ENCODE measurements at regions not wholly inside any gene's neighbourhood (a gene's known extent, or its start where the extent isn't known, plus 50 kb on each side); places are given as distances from the start of the nearest gene placed in this dataset.
"Not testable (repeated sequence)": the region's sequence is repeated elsewhere in the genome, so short reads cannot be mapped to it uniquely, and the experiment has no call there.

GRCh38 chr4:75168548-75168947, 235.6 kb downstream of the PARM1 start:
- Histone ChIP-seq H3K4me1 (ENCODE audit: insufficient read depth, low read length, severe bottlenecking) (no peaks in the 10 kb centered on the region), H3K27me3 (ENCODE audit: insufficient read depth, low read length) (no peaks in the 10 kb centered on the region), H3K4me2 (ENCODE audit: low read length) (no peak overlapping the region), H4K20me1 (ENCODE audit: insufficient read depth, low read length) (no peaks in the 10 kb centered on the region), H3K36me3 (ENCODE audit: insufficient read depth, low read length) (no peaks in the 10 kb centered on the region), H3F3A (ENCODE audit: insufficient read depth, low read length) (no peaks in the 10 kb centered on the region), H2AFZ (ENCODE audit: low read length) (no peak overlapping the region), H3K79me2 (ENCODE audit: insufficient read depth, low read length) (no peaks in the 10 kb centered on the region), H3K9me2 (ENCODE audit: low read depth, low read length) (no peaks in the 10 kb centered on the region), H3K27ac (ENCODE audit: low read depth, low read length, poor library complexity, severe bottlenecking) (no peak overlapping the region), H3K4me3 (ENCODE audit: low read depth, low read length, poor library complexity, severe bottlenecking) (no peak overlapping the region), H3K9ac (ENCODE audit: low read length) (no peak overlapping the region), H3K9me3 (ENCODE audit: low read length) (no peaks in the 10 kb centered on the region)
- no peak for TF ChIP-seq EZH2 (IDR thresholded peaks at IDR 0.05; ENCODE audit: borderline replicate concordance, low read length)
- TF ChIP-seq, protein P1, sequence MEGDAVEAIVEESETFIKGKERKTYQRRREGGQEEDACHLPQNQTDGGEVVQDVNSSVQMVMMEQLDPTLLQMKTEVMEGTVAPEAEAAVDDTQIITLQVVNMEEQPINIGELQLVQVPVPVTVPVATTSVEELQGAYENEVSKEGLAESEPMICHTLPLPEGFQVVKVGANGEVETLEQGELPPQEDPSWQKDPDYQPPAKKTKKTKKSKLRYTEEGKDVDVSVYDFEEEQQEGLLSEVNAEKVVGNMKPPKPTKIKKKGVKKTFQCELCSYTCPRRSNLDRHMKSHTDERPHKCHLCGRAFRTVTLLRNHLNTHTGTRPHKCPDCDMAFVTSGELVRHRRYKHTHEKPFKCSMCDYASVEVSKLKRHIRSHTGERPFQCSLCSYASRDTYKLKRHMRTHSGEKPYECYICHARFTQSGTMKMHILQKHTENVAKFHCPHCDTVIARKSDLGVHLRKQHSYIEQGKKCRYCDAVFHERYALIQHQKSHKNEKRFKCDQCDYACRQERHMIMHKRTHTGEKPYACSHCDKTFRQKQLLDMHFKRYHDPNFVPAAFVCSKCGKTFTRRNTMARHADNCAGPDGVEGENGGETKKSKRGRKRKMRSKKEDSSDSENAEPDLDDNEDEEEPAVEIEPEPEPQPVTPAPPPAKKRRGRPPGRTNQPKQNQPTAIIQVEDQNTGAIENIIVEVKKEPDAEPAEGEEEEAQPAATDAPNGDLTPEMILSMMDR (IDR thresholded peaks at IDR 0.05; ENCODE audit: low read length): no peak

DNA sequence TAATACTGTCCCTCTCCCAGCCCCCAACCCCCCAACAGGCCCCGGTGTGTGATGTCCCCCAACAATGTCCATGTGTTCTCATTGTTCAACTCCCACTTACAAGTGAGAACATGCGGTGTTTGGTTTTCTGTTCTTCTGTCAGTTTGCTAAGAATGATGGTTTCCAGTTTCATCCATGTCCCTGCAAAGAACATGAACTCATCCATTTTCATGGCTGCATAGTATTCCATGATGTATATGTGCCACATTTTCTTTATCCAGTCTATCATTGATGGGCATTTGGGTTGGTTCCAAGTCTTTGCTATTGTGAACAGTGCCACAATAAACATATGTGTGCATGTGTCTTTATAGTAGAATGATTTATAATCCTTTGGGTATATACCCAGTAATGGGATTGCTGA, 232.2 kb downstream of the PARM1 start:
- H3K79me2 ChIP-seq (ENCODE audit: insufficient read depth, low read length); H2AFZ ChIP-seq (ENCODE audit: low read length); H3F3A ChIP-seq (ENCODE audit: insufficient read depth, low read length); H3K4me3 ChIP-seq (ENCODE audit: low read depth, low read length, poor library complexity, severe bottlenecking); H3K9ac ChIP-seq (ENCODE audit: low read length); H4K20me1 ChIP-seq (ENCODE audit: insufficient read depth, low read length); H3K9me2 ChIP-seq (ENCODE audit: low read depth, low read length); H3K36me3 ChIP-seq (ENCODE audit: insufficient read depth, low read length); H3K9me3 ChIP-seq (ENCODE audit: low read length); H3K27me3 ChIP-seq (ENCODE audit: insufficient read depth, low read length); H3K4me2 ChIP-seq (ENCODE audit: low read length); H3K4me1 ChIP-seq (ENCODE audit: insufficient read depth, low read length, severe bottlenecking); H3K27ac ChIP-seq (ENCODE audit: low read depth, low read length, poor library complexity, severe bottlenecking): not testable (repeated sequence)

- Histone ChIP-seq H2AFZ (ENCODE audit: low read length) (no peak overlapping the region), H3K27me3 (ENCODE audit: insufficient read depth, low read length) (no peaks in the 10 kb centered on the region), H4K20me1 (ENCODE audit: insufficient read depth, low read length) (no peaks in the 10 kb centered on the region), H3K9ac (ENCODE audit: low read length) (no peak overlapping the region), H3K27ac (ENCODE audit: low read depth, low read length, poor library complexity, severe bottlenecking) (no peak overlapping the region), H3F3A (ENCODE audit: insufficient read depth, low read length) (no peaks in the 10 kb centered on the region), H3K9me3 (ENCODE audit: low read length) (peaks cover 5% of the 10 kb centered on the region; the same call in 1 of the 2 replicates), H3K79me2 (ENCODE audit: insufficient read depth, low read length) (no peaks in the 10 kb centered on the region), H3K36me3 (ENCODE audit: insufficient read depth, low read length) (no peaks in the 10 kb centered on the region), H3K9me2 (ENCODE audit: low read depth, low read length) (no peaks in the 10 kb centered on the region), H3K4me1 (ENCODE audit: insufficient read depth, low read length, severe bottlenecking) (no peaks in the 10 kb centered on the region), H3K4me3 (ENCODE audit: low read depth, low read length, poor library complexity, severe bottlenecking) (no peak overlapping the region), H3K4me2 (ENCODE audit: low read length) (no peak overlapping the region)
- TF ChIP-seq EZH2 (IDR thresholded peaks at IDR 0.05; ENCODE audit: borderline replicate concordance, low read length): no peak
- TF ChIP-seq, protein P1 (IDR thresholded peaks at IDR 0.05; ENCODE audit: low read length): no peak
These were observed 225.5 kb downstream of the PARM1 start for GRCh38 chr4:75158451-75158850.

DNA sequence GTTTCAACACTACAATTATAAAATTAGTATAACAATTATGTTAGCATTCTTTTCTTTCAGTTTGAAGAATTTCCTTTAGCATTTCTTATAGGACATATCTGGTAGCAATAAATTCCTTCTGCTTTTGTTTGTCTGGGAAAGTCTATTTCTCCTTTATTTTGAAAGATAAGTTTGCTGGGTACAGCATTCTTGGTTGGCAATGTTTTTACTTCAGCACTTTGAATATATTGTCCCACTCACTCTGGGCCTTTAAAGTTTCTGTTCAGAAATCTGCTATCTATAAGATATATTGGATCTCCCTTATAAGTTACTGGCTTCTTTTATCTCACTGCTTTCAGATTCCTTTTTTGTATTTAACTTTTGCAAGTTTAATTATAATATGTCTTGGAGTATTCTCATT, 222.1 kb downstream of the PARM1 start:
- H3F3A ChIP-seq (ENCODE audit: insufficient read depth, low read length): no peaks in the 10 kb centered on the region
- peaks cover 5% of the 10 kb centered on the region; the same call in 1 of the 2 replicates for H3K9me3 ChIP-seq (ENCODE audit: low read length)
- TF ChIP-seq, protein P1 (IDR thresholded peaks at IDR 0.05; ENCODE audit: low read length): no peak
- TF ChIP-seq EZH2 (IDR thresholded peaks at IDR 0.05; ENCODE audit: borderline replicate concordance, low read length): no peak

More for the DNA sequence above, 222.1 kb downstream of the PARM1 start:
- Histone ChIP-seq H3K27ac (ENCODE audit: low read depth, low read length, poor library complexity, severe bottlenecking) (no peak overlapping the region), H3K4me1 (ENCODE audit: insufficient read depth, low read length, severe bottlenecking) (no peaks in the 10 kb centered on the region), H2AFZ (ENCODE audit: low read length) (no peak overlapping the region), H3K27me3 (ENCODE audit: insufficient read depth, low read length) (no peaks in the 10 kb centered on the region), H3K4me3 (ENCODE audit: low read depth, low read length, poor library complexity, severe bottlenecking) (no peak overlapping the region), H4K20me1 (ENCODE audit: insufficient read depth, low read length) (no peaks in the 10 kb centered on the region), H3K79me2 (ENCODE audit: insufficient read depth, low read length) (no peaks in the 10 kb centered on the region), H3K9ac (ENCODE audit: low read length) (no peak overlapping the region), H3K9me2 (ENCODE audit: low read depth, low read length) (no peaks in the 10 kb centered on the region), H3K4me2 (ENCODE audit: low read length) (no peak overlapping the region), H3K36me3 (ENCODE audit: insufficient read depth, low read length) (no peaks in the 10 kb centered on the region)
